ENCODE measurements at regions not wholly inside any gene's neighbourhood (a gene's known extent, or its start where the extent isn't known, plus 50 kb on each side); places are given as distances from the start of the nearest gene placed in this dataset.

- TF ChIP-seq CTCF (conservative IDR thresholded peaks at IDR 0.05; ENCODE audit: low read length) (no peak), EZH2phosphoT487 (IDR thresholded peaks at IDR 0.05; ENCODE audit: borderline replicate concordance, low read depth, low read length) (no peak)
Observed at GRCh38 chr4:175290401-175290800, 372.2 kb downstream of the ADAM29 start.

All from OCI-LY7 (cell line).